HEK293 (cell line): ENCODE measurements at regions not wholly inside any gene's neighbourhood (a gene's known extent, or its start where the extent isn't known, plus 50 kb on each side); places are given as distances from the start of the nearest gene placed in this dataset.

Source experiments
- KLF10 ChIP-seq: fragments of 450-650 bp; IDR thresholded peaks from 2 replicates; pipeline ENCODE4 v1.5.1; 2018; ENCODE audit warnings: missing biosample characterization, mild to moderate bottlenecking, missing genetic modification characterization
- MEIS1 ChIP-seq: sonication (generic); formaldehyde crosslinking; IDR thresholded peaks from 2 replicates; pipeline ENCODE4 v1.8.1; 2022; ENCODE audit warnings: missing genetic modification reagents, mild to moderate bottlenecking, borderline replicate concordance
- SP2 ChIP-seq: fragments of 450-650 bp; formaldehyde crosslinking; IDR thresholded peaks from 2 replicates; pipeline ENCODE4 v1.5.1; 2016; ENCODE audit warnings: missing biosample characterization, missing genetic modification characterization
- ZBTB8A ChIP-seq: fragments of 450-650 bp; formaldehyde crosslinking; IDR thresholded peaks from 2 replicates; pipeline ENCODE4 v1.5.1; 2016; ENCODE audit warnings: missing biosample characterization, missing genetic modification characterization
- ZFP37 ChIP-seq: fragments of 450-650 bp; formaldehyde crosslinking; IDR thresholded peaks from 2 replicates; pipeline ENCODE4 v1.5.1; 2016; ENCODE audit warnings: missing biosample characterization, missing genetic modification characterization
- ZNF660 ChIP-seq: fragments of 450-650 bp; IDR thresholded peaks from 2 replicates; pipeline ENCODE4 v1.5.1; 2018; ENCODE audit warnings: missing biosample characterization, mild to moderate bottlenecking, missing genetic modification characterization
- TF ChIP-seq, protein P1 (sequence below): fragments of 450-650 bp; formaldehyde crosslinking; IDR thresholded peaks from 2 replicates; pipeline ENCODE4 v1.5.1; 2016; ENCODE audit warnings: missing biosample characterization, missing genetic modification characterization
- TF ChIP-seq, protein P2 (sequence below): sonication (generic); formaldehyde crosslinking; IDR thresholded peaks from 2 replicates; pipeline ENCODE4 v1.8.1; 2022; ENCODE audit warnings: mild to moderate bottlenecking, moderate library complexity, missing genetic modification reagents

DNA sequence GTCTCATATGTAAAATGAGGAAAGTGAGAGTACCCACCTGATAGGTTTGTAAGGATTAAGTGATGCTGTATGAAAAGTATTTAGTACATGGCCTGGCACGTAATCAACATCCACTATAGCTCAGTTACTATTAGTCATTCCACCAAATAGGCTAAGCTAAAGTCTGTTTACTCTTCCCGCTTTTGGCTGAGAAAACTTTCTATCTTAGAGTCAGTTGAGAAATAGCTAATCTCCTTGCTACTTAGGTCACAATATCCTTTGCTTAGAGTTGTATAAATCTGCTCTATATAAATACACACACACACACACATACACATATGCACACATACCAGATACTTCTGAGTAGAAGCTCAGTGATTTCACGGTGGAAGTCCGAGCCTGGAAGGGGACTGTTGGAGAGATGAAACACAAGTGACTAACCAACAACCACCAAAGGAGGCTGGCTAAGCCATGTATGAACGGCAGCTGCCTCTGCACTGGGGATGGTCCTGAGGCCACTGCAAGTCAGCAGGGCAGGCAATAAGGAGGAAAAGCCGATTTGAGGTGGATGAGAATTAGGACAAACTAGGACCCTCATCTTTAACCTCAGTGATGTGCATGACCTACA lies 104.6 kb upstream of the EPHA4 start:
- TF ChIP-seq ZFP37 (tag by site-specific recombination) (no peak), ZBTB8A (tag by site-specific recombination) (no peak), KLF10 (tag by site-specific recombination) (no peak), SP2 (no peak), ZNF660 (no peak), MEIS1 (CRISPR knock-in tag) (no peak)
- TF ChIP-seq, protein P1, sequence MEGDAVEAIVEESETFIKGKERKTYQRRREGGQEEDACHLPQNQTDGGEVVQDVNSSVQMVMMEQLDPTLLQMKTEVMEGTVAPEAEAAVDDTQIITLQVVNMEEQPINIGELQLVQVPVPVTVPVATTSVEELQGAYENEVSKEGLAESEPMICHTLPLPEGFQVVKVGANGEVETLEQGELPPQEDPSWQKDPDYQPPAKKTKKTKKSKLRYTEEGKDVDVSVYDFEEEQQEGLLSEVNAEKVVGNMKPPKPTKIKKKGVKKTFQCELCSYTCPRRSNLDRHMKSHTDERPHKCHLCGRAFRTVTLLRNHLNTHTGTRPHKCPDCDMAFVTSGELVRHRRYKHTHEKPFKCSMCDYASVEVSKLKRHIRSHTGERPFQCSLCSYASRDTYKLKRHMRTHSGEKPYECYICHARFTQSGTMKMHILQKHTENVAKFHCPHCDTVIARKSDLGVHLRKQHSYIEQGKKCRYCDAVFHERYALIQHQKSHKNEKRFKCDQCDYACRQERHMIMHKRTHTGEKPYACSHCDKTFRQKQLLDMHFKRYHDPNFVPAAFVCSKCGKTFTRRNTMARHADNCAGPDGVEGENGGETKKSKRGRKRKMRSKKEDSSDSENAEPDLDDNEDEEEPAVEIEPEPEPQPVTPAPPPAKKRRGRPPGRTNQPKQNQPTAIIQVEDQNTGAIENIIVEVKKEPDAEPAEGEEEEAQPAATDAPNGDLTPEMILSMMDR (tag by site-specific recombination): no peak
- TF ChIP-seq, protein P2, sequence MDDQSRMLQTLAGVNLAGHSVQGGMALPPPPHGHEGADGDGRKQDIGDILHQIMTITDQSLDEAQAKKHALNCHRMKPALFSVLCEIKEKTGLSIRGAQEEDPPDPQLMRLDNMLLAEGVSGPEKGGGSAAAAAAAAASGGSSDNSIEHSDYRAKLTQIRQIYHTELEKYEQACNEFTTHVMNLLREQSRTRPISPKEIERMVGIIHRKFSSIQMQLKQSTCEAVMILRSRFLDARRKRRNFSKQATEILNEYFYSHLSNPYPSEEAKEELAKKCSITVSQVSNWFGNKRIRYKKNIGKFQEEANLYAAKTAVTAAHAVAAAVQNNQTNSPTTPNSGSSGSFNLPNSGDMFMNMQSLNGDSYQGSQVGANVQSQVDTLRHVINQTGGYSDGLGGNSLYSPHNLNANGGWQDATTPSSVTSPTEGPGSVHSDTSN: no peak
